Coronary artery (tissue), 2 donors: ENCODE measurements at regions not wholly inside any gene's neighbourhood (a gene's known extent, or its start where the extent isn't known, plus 50 kb on each side); places are given as distances from the start of the nearest gene placed in this dataset.

Experiments used
- DNase-seq: peaks from one replicate; pipeline ENCODE4 v3.0.0-alpha.2; 2017; ENCODE audit warnings: low spot score
- H3K27ac ChIP-seq, 2 donors: fragments of 200-600 bp; sonication (generic); one replicate each; pipeline ENCODE4 v1.5.1; 2016 to 2019
- H3K4me3 ChIP-seq: fragments of 200-600 bp; sonication (generic); 2 replicates; pipeline ENCODE4 v1.5.1; 2016; ENCODE audit warnings: mild to moderate bottlenecking, moderate library complexity
- TF ChIP-seq, protein P1 (sequence below): fragments of 200-600 bp; sonication (generic); IDR thresholded peaks from one replicate; pipeline ENCODE4 v1.5.1; 2019; ENCODE audit warnings: antibody characterized with exemption

DNA sequence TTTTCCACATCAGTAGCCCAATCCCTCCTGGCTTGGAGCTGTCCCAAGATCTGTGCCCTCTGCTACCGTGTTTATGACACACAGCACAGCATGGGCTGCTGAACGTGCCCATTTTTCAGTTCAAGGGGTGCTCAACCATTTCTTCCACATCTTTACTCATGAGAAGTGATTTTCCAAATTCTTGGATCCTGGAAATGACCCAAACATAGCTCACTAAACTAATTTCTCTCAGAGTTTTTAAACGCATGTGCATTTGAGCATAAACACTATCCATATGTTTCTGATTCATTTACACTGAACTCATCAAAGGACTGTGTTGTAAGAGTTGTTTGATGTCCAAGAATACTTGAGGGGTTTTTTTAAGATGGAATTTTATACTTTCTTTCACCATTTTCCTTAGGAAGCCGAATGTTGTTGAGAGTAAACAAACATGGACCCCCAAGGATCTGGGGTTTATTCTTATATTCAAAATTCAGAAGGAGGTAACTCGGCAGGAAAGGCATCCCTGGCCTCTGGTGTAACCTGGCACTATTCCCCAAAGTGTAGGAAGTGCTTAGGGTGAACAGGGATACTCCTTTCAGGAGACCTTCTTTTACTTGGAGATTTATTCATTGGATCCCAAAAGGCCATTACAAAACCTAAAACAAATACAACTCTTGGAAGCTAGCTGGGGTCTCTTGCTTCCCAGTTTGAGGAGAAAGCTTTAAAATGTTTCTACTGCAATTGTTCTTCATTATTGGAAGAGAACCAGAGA lies 215.0 kb downstream of the BMP4 start:
- TF ChIP-seq, protein P1, sequence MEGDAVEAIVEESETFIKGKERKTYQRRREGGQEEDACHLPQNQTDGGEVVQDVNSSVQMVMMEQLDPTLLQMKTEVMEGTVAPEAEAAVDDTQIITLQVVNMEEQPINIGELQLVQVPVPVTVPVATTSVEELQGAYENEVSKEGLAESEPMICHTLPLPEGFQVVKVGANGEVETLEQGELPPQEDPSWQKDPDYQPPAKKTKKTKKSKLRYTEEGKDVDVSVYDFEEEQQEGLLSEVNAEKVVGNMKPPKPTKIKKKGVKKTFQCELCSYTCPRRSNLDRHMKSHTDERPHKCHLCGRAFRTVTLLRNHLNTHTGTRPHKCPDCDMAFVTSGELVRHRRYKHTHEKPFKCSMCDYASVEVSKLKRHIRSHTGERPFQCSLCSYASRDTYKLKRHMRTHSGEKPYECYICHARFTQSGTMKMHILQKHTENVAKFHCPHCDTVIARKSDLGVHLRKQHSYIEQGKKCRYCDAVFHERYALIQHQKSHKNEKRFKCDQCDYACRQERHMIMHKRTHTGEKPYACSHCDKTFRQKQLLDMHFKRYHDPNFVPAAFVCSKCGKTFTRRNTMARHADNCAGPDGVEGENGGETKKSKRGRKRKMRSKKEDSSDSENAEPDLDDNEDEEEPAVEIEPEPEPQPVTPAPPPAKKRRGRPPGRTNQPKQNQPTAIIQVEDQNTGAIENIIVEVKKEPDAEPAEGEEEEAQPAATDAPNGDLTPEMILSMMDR, result no peak
- no peak overlapping the region for H3K4me3 ChIP-seq
- DNase-seq, result no peak
- no peak overlapping the region for H3K27ac ChIP-seq

DNA sequence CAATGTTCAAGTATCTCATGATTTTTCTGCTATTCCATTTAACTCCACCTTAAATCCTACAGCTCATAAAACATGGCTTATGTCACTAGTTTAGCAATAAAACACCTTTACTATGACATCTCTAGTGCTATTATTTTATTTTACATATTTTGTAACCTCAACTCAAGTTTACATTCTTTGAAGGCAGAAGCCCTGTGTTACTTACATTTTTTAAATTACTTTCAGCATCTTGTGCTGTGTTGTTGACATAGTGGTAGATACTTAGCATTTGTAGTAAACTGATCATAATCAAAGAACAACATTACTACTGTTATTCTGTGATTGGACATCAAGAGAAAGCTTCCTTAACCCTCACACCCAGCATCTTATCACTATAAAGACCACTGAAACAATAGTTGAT lies 216.1 kb downstream of the BMP4 start:
- no peak for DNase-seq
- H3K4me3 ChIP-seq, result no peak overlapping the region
- TF ChIP-seq, protein P1, result no peak
- H3K27ac ChIP-seq, result no peak overlapping the region

DNA sequence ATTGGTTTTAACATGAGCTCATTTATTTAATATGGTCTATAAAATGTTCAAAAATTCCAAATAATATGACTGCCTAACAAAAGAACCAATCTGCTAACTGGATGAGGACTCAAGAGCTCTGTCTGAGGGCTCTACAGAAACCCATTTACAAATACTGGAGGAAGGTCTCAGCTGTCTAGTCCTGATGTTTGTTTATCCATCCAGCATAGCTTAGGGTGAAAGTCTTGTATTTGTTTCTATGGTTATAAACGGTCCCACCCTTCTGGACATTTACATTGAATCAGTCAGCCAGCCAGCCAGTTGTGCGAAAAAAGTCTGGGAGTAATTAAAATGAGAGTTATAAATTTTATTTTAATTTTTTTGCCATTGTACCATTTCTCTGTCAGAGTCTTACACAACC lies 220.7 kb downstream of the BMP4 start:
- TF ChIP-seq, protein P1, result no peak
- no peak overlapping the region for H3K4me3 ChIP-seq
- no peak overlapping the region for H3K27ac ChIP-seq
- DNase-seq, result no peak

DNA sequence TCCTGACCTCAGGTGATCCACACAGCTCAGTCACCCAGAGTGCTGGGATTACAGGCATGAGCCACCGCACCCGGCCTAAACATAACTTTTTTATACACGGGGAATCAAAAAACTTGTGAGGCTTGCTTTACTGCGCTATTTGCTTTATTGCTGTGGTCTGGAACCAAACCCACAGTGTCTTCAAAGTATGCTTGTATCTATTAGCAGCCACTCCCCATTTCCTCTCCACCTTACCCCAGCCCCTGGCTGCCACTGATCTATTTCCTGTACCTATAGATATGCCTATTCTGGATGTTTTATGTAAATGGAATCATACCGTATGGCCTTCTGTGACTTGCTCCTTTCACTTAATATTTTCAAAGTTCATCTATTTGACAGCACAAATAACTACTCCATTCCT lies 233.4 kb downstream of the BMP4 start:
- TF ChIP-seq, protein P1, result no peak
- Histone ChIP-seq H3K27ac (no peak overlapping the region), H3K4me3 (no peak overlapping the region)
- DNase-seq, result no peak

DNA sequence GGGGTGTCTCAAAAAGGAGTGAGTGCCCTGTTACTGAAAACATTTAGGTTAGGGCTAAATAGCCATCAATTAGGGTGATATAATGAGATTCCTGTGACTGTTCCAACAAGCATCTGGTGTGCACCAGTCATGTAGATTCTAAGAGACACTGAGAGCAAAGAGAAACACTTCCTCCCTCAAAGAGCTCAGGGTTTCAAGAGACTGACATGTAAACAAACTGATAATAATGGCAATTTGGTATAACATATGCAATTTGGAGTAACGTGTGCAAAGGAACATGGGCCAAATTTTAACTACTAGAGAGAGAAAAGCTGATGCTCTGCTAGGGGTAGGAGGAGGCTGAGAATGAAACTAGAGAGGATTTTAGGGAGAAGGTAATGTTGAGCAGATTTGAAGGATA lies 237.1 kb downstream of the BMP4 start:
- Histone ChIP-seq H3K27ac (no peak overlapping the region), H3K4me3 (no peak overlapping the region)
- DNase-seq, result no peak
- TF ChIP-seq, protein P1, result no peak

DNA sequence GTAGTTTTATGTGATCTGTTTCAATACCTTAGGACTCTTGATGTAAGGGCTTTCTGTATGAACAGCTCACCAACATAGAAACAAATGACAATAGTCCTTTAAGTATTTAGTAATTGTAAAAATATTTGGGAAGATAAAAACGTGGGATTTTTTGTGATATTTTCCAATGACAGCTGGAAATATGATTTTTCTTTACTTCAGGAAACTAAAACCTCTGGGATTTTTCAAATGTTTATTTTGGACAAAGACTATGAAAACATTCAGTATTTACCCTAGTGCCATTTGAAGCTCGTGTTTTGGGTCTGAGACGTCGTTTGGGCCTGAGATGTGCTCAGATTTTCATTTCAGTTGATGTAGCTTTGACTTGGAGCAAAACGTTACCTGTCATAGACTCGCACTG lies 240.0 kb downstream of the BMP4 start:
- no peak overlapping the region for H3K4me3 ChIP-seq
- DNase-seq, result no peak
- no peak overlapping the region for H3K27ac ChIP-seq
- TF ChIP-seq, protein P1, result no peak

DNA sequence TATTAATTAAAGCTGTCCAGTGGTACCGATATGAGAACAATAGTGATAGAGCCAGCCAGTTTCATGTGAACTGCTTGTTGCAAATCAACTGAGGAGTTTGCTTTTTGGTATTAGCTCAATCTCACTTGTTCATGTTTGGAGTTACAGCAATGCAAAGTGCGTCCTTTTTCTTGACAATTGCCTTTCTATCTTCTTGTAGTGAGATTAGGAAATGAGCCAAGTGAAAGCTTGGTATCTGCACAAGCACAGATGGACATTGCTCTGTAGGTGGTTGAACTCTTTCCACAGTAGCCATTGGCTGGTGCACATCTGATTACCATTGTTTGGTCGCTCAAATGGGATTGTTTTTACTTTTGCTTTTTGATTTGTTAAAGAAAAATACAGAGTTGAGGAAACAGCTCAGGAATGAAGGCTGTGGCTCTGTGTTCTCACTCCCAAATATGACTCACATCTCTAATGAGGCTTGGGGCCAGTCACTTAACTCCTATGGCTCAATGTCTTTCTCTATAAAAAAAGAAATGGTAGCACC lies 241.4 kb downstream of the BMP4 start:
- Histone ChIP-seq H3K4me3 (peak overlapping the region; percentile 58), H3K27ac (peak overlapping the region in 1 of 2 donors; percentile 61)
- DNase-seq, result no peak
- TF ChIP-seq, protein P1, result no peak
